ENCODE measurements at regions not wholly inside any gene's neighbourhood (a gene's known extent, or its start where the extent isn't known, plus 50 kb on each side); places are given as distances from the start of the nearest gene placed in this dataset.
"Not testable (repeated sequence)": the region's sequence is repeated elsewhere in the genome, so short reads cannot be mapped to it uniquely, and the experiment has no call there.

DNA sequence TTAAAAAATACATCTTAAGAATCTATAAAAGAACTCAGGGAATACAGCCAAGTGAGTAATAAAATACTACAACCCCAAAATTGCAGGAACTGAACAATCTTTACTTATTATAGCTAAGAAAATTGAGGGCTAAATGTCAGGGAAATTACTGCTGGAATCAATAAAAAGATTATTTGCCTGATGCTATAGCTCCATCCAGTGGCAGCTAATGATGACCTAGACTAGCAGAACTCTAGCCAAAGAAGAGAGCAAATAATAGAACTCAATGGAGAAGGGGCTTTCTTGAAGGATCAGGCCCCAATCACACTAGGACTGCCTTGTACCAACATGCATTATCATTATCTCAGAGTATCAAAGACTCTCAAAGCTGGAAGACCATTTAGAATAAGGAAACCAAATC lies 85.0 kb upstream of the FAM241A start:
- DNase-seq: no peak

DNA sequence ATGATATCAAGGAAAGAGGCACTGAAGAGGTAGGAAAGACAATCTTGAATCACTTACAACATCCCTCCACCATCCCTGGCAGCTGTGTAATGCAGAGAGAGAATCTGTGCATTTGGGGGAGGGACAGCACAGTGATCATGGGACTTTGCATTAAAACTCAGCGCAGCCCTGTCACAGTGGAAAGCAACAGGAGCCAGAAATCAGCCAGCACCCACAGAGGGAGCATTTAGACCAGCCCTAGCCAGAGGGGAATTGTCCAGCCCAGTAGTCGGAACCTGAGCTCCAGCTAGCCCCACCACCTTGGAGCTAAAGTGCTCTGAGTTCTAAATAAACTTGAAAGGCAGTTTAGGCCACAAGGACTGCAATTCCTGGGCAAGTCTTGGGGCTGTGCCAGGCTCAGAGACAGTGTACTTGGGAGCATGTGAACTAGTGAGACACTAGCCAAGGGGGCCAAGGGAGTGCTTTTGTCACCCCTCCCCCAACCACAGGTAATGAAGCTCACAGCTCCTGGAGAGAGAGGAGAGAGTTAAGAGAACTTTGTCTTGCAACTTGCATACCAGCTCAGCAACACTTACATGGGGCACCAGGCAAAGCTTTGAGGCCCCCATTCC lies 83.9 kb upstream of the FAM241A start:
- no peak for DNase-seq

DNA sequence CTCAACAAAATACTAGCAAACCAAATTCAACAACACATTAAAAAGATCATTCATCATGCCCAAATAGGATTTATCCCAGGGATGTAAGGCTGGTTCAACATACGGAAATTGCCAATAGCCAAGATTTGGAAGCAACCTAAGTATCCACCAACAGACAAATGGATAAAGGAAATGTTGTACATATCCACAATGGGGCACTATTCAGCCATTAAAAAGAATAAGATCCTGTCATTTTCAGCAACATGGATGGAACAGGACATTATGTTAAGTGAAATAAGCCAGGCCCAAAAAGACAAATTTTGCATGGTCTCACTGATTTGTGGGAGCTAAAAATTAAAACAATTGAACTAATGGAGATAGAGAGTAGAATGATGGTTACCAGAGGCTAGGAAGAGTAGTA lies 82.0 kb upstream of the FAM241A start:
- DNase-seq: no peak

DNA sequence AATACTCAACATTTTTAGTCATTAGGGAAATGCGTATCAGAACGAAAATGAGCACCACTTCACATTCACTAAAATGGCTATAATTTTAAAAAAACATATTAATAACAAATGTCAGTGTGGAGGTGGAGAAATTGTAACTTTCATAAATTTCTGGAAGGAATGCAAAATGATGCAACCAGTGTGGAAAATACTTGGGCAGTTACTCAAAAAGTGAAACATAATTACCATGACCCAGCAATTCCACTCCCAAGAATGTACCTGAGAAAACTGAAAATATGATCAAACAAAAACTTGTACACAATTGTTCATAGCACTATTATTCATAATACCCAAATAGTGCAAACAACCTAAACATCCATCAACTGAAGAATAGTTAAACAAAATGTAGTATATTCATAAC lies 76.1 kb upstream of the FAM241A start:
- no peak for DNase-seq

DNA sequence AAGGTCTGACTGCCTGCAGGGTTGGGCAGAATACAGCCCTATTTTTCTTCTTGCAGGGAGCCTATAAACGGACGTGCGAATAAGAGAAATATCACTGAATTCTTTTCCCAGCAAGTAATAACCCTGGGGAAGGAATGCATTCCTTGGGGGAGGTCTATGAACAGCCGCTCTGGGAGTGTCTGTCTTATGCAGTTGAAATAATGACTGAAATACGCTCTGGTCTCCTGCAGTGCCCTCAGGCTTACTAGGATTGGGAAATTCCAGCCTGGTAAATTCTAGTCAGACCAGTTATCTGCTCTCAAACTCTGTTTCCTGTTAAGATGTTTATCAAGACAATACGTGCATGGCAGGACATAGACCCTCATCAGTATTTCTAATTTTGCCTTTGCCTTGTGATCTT lies 72.1 kb upstream of the FAM241A start:
- no peak for DNase-seq

DNA sequence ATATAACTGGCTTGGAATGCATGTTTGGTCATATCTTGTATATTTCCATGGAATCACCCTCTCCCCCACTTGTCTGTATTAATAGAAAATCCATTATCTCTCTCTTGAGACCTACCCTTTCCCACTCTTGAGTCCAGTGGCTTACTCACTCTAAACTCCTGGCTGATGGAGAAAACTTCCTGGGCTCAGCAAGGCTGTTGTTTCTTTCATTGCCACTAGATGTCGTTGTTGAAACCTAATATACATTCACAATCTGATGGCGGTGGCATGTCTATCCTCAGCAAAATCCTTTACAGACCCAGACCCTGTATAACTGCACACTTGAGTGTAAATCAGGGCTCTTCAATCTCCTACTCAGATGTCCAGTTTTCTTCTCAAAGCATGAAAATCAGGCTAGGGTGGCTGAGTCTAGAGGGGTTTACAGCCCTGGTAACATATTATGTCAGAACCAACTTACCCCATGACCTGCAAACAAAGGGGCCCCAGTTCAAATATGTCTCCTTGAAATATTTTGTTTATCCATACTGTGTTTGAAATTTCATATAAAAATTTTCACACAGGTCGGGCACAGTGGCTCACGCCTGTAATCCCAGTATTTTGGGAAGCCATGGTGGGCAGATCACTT lies 70.0 kb upstream of the FAM241A start:
- DNase-seq: peak; percentile 13 to 22

DNA sequence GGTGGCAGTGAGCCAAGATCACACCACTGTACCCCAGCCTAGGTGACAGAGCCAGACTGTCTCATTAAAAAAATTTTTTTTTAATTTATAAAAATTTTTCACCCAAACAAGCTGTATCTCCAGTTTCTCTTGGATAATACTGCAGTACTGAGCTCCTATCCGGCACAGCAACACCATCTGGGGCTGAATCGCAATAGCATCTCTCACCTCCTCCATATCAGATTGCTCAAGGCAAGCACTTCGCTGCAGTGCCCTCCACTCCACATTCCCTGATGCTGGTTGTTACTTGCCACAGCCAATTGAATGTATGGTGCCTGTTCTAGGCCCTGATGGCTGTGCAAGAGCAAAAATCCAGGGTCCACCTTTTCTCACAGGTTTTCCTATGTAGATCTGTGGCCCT lies 69.3 kb upstream of the FAM241A start:
- no peak for DNase-seq

DNA sequence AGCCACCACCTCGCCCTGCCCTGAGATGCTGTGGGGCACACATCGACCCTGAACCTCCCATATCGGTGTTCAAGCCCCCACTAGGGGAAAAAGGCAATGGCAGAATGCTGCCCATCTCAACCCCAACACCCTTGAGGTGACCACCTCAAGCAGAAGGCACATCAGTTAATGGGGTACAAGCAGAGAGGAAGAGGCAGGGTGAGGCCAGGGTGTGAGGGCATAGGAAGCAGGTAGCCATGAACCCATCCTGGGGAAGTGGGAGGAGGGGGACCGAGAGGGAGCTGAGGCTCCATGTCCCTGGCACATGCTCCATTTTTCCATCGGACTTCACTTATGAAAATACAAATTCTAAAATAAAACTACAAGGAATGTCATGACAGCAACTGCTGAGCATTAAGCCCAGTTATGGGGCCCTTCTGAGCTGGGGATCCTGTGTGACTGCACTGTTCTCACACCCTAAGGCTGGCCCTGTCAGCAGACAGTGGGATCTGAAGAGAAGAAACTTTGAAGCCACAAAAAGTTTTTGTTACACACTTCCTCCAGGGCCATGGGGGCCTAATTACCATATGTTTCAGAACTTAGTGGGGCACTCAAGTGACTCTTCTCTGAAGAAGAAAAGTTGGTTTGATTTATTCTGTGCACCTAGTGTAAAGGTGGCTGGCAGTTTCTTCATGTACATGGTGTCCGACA lies 68.2 kb upstream of the FAM241A start:
- no peak for DNase-seq

DNA sequence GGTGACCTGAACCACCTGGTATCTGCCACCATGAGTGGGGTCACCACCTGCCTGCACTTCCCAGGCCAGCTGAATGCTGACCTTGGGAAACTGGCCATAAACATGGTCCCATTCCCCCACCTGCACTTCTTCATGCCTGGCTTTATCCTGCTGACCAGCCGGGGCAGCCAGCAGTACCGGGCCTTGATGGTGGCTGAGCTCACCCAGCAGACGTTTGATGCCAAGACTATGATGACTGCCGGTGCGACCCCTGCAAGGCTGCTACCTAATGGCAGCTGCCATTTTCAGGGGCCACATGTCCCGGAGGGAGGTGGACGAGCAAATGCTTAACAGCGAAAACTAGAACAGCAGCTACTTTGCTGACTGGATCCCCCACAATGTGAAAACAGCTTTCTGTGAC lies 67.5 kb upstream of the FAM241A start:
- DNase-seq: no peak

DNA sequence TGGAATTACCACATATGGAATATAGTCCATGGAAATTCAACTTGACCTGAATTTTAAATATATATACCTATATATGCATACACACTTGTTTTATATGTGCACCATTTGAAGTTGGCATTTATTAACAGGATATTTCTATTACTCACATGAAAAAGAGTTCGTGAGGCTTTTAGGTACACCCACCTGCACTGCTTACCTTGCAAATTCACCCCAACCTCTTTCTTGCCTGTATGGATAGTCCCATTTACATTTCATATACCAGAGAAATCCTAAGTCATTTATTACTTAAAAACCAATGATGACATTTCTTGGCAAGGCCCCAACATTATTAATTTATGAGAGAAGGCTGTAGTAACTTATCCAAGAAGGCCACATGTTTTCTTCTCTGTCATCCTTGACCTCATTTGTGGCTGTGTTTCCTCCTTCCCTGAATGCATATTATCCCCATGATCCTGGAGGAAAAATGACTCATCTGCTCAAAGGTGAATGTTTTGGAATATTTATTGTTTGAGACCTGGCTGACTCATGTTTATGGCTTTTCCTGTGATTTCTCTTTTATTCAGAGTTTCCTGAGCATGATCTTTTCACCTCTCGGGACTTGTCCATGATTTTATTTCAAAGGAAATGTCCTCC lies 62.2 kb upstream of the FAM241A start:
- DNase-seq: no peak

DNA sequence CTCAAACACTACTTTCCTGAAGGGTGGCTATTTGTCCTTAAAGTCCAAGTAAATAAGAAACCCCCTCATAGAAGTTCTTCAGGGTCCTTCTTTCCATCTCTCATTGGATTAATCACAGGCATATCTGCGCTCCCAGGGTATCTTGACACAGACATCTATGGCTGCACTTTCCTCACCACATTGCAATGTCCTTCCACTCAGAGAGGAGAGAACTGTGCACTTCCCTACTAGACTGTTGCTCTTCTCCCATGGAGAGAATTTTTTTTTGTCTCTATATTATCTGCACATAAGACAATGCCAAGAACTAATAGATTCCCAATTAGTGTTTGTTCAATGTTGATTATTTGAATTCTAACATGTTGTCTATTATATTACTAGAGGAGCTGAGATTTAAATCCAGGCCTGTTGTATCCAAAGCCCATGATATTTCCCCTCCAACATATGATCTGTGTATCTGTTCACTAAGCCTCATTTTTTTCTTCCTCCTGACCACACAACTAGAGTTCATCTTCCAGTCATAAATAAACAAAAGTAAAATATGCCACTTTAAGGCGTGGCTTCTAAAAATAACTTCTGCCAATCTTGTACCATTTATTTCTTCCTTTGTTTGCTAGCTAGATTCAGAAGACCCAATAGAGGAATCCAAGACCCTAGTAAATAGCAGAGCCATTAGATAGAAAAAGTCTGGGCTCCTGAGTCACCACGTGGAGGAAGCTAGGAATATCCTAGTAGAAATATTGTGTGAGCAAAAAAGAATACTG lies 61.5 kb upstream of the FAM241A start:
- no peak for DNase-seq

DNA sequence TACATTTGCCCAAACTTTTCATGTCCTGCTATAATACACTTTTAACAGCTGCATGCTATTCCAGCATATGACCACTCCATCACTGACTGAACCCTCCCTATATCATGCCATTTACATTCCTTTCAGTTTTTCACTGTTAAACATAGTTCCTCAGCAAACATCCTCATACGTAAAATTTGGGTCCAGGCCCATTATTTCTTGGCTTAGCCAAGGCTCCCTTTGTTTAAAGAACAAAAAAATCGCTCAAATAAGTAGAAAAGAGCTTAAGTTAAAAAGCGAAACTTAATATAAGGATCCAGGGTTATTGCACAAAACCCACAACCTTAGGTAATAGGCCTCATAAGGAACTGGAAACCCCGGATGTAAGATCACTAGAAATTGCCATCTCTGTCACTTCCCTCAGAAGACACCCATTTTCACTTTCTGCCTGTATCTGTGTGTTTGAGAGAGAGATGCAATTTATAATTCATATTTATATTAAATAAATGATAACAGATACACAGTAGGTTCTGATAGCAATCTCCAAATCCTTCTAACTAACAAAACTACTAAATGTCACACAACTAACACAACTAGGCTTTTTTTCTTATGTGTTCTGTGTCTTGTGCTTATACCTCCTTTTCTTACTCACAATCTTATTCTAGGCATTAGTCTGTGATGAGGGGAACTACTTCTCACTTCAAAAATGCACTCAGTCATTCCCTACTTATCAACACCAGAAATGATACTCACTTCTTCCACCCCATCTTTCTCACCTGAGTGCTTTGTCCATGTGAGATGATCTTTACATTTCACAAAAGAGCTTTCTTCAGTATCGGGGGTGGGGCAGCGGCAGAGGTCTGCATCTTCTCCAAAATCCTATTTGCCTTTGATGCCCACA lies 59.9 kb upstream of the FAM241A start:
- no peak for DNase-seq

DNA sequence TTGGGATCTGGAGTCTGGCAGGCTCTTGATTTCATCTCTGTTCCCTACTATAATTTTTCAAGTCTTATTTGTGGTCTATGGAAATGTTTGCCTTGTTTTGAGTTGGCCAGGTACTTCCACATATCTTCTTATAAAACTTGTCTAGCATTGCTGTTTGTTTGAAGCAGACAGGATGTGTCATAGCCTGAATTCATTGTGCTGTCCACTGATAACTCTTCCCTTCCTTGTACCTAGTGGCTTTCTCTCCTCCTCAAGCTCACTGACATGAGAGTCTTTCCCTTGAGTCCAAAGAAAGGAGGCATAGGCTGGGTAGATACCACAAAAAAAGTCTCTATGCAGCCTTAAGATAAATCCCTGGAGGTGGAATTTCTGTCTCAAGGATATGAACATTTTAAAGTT lies 59.2 kb upstream of the FAM241A start:
- DNase-seq: no peak

DNA sequence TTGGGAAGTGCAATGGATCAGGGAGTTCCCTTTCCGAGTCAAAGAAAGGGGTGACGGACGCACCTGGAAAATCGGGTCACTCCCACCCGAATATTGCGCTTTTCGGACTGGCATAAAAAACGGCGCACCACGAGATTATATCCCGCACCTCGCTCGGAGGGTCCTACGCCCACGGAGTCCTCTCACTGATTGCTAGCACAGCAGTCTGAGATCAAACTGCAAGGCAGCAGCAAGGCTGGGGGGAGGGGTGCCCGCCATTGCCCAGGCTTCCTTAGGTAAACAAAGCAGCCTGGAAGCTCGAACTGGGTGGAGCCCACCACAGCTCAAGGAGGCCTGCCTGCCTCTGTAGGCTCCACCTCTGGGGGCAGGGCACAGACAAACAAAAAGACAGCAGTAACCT lies 58.6 kb upstream of the FAM241A start:
- DNase-seq: not testable (repeated sequence)

DNA sequence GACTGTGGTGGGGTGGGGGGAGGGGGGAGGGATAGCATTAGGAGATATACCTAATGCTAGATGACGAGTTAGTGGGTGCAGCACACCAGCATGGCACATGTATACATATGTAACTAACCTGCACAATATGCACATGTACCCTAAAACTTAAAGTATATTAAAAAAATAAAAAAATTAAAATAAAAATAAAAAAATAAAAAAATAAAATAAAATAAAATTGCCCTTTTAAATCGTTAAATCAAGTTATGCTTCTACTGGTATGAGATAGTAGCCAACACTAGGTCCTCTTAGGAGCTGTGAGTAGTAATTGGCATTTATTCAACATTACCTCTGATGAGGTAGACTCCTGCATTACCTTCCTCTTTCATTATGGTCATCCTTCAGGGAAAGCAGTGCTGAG lies 52.9 kb upstream of the FAM241A start:
- not testable (repeated sequence) for DNase-seq

DNA sequence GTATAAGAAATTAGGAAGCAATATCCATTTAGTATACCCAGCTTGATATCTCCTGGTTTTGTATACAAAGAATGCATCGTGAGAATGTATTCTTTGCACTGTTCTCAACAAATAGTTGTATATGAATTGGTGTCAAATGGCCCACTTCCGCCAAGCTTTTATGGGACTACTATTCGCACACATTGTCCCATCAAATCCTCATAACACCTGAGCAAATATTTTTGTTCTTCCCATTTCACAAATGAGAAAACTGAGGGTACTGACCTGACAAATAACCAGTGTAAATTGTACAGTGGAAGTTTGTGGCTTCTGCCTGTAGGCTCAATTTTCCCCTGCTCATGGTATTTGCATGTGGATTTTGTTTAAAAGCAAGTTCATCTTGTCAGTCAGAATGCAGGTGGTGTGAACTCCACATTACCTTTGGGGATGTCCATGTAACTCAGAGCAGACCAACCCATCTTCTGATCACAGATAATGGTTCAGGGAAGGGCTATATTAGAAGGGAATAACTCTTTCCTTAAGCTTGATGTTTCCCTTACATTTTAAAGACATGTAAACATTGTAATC lies 51.5 kb upstream of the FAM241A start:
- no peak for DNase-seq

DNA sequence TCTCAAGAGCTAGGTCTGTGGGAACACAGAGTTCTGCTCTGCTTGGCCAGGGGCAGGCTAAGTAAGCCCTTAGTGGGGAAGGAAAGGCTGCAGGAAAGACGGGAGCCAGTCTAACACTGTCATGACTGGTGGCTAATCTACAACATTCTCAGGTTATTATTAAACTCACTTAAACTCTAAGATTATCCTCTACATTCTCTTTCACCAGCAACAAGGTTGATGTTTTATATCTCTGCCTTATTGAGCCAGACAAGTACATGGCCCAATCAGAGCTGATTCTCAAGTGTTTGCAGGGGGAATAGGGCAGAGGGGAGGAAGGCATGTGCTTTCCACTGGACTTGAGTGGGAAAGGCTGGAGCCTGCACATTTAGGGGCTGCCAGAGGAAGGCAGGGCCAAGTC lies 50.9 kb upstream of the FAM241A start:
- no peak for DNase-seq

Data from stimulated activated CD4-positive, alpha-beta T cell treated with anti-CD3 and anti-CD28 coated beads, Interleukin-2, amount 100 ng/mL, for 24 hours (primary cell).